HepG2 (cell line): ENCODE measurements at regions not wholly inside any gene's neighbourhood (a gene's known extent, or its start where the extent isn't known, plus 50 kb on each side); places are given as distances from the start of the nearest gene placed in this dataset.

Source experiments
- ATAC-seq: fragments of 200-7000 bp; cut with Tn5 transposase; 3 replicates; pipeline ENCODE4 v1.9.1; 2020; ENCODE audit warnings: mild to moderate bottlenecking, moderate library complexity
- BruUV-seq: library from RNA; stranded (reverse); fragments of 400-500 nt; replicated peaks from 2 replicates; lab custom pipeline; 2021; lab: Mats Ljungman, UMichigan
- CTCF ChIA-PET: fragments of 300-600 bp; formaldehyde crosslinking; extraction: SDS; loops from one replicate; lab custom pipeline; 2021; ENCODE audit warnings: low total read pairs, inconsistent platforms, low intra/inter-chr PET ratio; lab: Yijun Ruan, JAX
- POLR2A ChIA-PET: fragments of 350-600 bp; sonication (Branson Sonifier 250); formaldehyde crosslinking; loops from one replicate; lab custom pipeline; 2020; ENCODE audit warnings: antibody characterized with exemption, inconsistent platforms; lab: Yijun Ruan, JAX
- DNase-seq: peaks from one replicate; pipeline ENCODE4 v3.0.0-alpha.2; 2015; ENCODE audit warnings: low spot score
- FAIRE-seq: peaks from 3 replicates; lab custom pipeline; 2011; peaks lifted over from hg19 to GRCh38; lab: Jason Lieb, UNC
- H2AFZ ChIP-seq: one replicate; pipeline ENCODE4 v1.6.1; 2011; ENCODE audit warnings: low read length, inconsistent platforms
- H3K27ac ChIP-seq: fragments of 300-600 bp; 3 replicates; pipeline ENCODE4 v1.8.0; 2011; ENCODE audit warnings: mixed run types, mild to moderate bottlenecking, mixed read lengths, low read length, inconsistent platforms; ENCODE audit not compliant: insufficient read depth; ENCODE audit errors: extremely low read length
- H3K27me3 ChIP-seq, 2 experiments: fragments of 200-600 bp in 1 of 2; 2 replicates in 1 of 2; 3 replicates in 1 of 2; pipeline versions ENCODE4 v1.6.0 to v1.8.0; 2011; ENCODE audit warnings: low read length in 2 of 2, mild to moderate bottlenecking in 2 of 2, moderate library complexity in 2 of 2, inconsistent platforms in 1 of 2; ENCODE audit not compliant: insufficient read depth in 2 of 2, control insufficient read depth in 1 of 2
- H3K36me3 ChIP-seq, 2 experiments: fragments of 200-600 bp in 1 of 2; replicated peaks in 1 of 2; 2 replicates in 1 of 2; 3 replicates in 1 of 2; pipeline versions ENCODE4 v1.5.1 to v1.8.0; 2011; ENCODE audit warnings: low read length in 2 of 2, inconsistent platforms in 1 of 2; ENCODE audit not compliant: insufficient read depth in 2 of 2, control insufficient read depth in 1 of 2
- H3K4me1 ChIP-seq: 2 replicates; pipeline ENCODE4 v1.5.1; 2012; ENCODE audit warnings: low read length, inconsistent platforms; ENCODE audit not compliant: insufficient read depth
- H3K4me2 ChIP-seq: 2 replicates; pipeline ENCODE4 v1.6.0; 2011; ENCODE audit warnings: low read depth, low read length, inconsistent platforms
- H3K4me3 ChIP-seq, 3 experiments: fragments of 200-600 bp in 1 of 3; sonication (generic), shearing (Covaris generic) in 1 of 3; replicated peaks in 1 of 3; 2 replicates each; pipeline ENCODE4 v1.5.1; 2011 to 2016; ENCODE audit warnings: low read length in 3 of 3, inconsistent platforms in 2 of 3, low read depth in 2 of 3, mild to moderate bottlenecking in 2 of 3, control low read depth in 1 of 3, mixed read lengths in 1 of 3; ENCODE audit not compliant: insufficient read depth in 1 of 3
- H3K79me2 ChIP-seq: one replicate; pipeline ENCODE4 v1.6.1; 2011; ENCODE audit warnings: low read length, inconsistent platforms; ENCODE audit not compliant: insufficient read depth
- H3K9ac ChIP-seq: 2 replicates; pipeline ENCODE4 v1.6.0; 2011; ENCODE audit warnings: mild to moderate bottlenecking, low read depth, low read length, inconsistent platforms; ENCODE audit not compliant: insufficient read depth
- H3K9me3 ChIP-seq: 2 replicates; pipeline ENCODE4 v1.5.1; 2012; ENCODE audit warnings: mild to moderate bottlenecking, low read length
- H4K20me1 ChIP-seq: 2 replicates; pipeline ENCODE4 v1.6.0; 2011; ENCODE audit warnings: inconsistent platforms, mild to moderate bottlenecking, low read length, moderate library complexity; ENCODE audit not compliant: insufficient read depth
- ARHGAP35 ChIP-seq: sonication (generic); formaldehyde crosslinking; IDR thresholded peaks from 2 replicates; pipeline ENCODE4 v1.9.0; 2022; ENCODE audit warnings: mild to moderate bottlenecking, inconsistent platforms, moderate library complexity, missing genetic modification reagents, borderline replicate concordance
- CBX1 ChIP-seq: IDR thresholded peaks from one replicate; pipeline ENCODE4 v1.6.1; 2016; ENCODE audit warnings: antibody characterized with exemption, low read depth
- FOSL2 ChIP-seq: sonication (generic); formaldehyde crosslinking; IDR thresholded peaks from 2 replicates; pipeline ENCODE4 v1.4.0; 2020; ENCODE audit warnings: missing genetic modification reagents
- NR2C2 ChIP-seq: sonication (generic); formaldehyde crosslinking; IDR thresholded peaks from 2 replicates; pipeline ENCODE4 v1.4.0; 2020; ENCODE audit warnings: missing genetic modification reagents, mild to moderate bottlenecking, moderate library complexity, borderline replicate concordance
- RXRB ChIP-seq: IDR thresholded peaks from 2 replicates; pipeline ENCODE4 v1.6.1; 2016; ENCODE audit warnings: borderline replicate concordance, missing genetic modification reagents, missing compliant biosample characterization
- TBX2 ChIP-seq: sonication (generic); formaldehyde crosslinking; IDR thresholded peaks from 2 replicates; pipeline ENCODE4 v1.5.0; 2020; ENCODE audit warnings: missing genetic modification reagents, mild to moderate bottlenecking, borderline replicate concordance
- TSC22D2 ChIP-seq: sonication (generic); formaldehyde crosslinking; IDR thresholded peaks from 2 replicates; pipeline ENCODE4 v1.5.1; 2020; ENCODE audit warnings: missing genetic modification reagents, mild to moderate bottlenecking, borderline replicate concordance
- ZBTB38 ChIP-seq: sonication (generic); formaldehyde crosslinking; IDR thresholded peaks from 2 replicates; pipeline ENCODE4 v1.5.1; 2020; ENCODE audit warnings: mild to moderate bottlenecking, missing genetic modification reagents
- ZNF318 ChIP-seq: sonication (generic); formaldehyde crosslinking; IDR thresholded peaks from 2 replicates; pipeline ENCODE4 v1.4.0; 2020; ENCODE audit warnings: mild to moderate bottlenecking, missing genetic modification reagents
- ZNF501 ChIP-seq: sonication (generic); formaldehyde crosslinking; IDR thresholded peaks from 2 replicates; pipeline ENCODE4 v1.5.1; 2020; ENCODE audit warnings: mild to moderate bottlenecking, moderate library complexity, missing genetic modification reagents
- ZNF607 ChIP-seq: sonication (generic); formaldehyde crosslinking; IDR thresholded peaks from 2 replicates; pipeline ENCODE4 v1.5.1; 2020; ENCODE audit warnings: missing genetic modification reagents, mild to moderate bottlenecking, borderline replicate concordance
- ZNF749 ChIP-seq: sonication (generic); formaldehyde crosslinking; IDR thresholded peaks from 2 replicates; pipeline ENCODE4 v1.8.0; 2022; ENCODE audit warnings: mild to moderate bottlenecking, missing genetic modification reagents, moderate library complexity, borderline replicate concordance
- ZNF790 ChIP-seq: sonication (generic); formaldehyde crosslinking; IDR thresholded peaks from 2 replicates; pipeline ENCODE4 v1.8.0; 2022; ENCODE audit warnings: missing genetic modification reagents, mild to moderate bottlenecking, borderline replicate concordance
- WGBS: methylation state at CpG from one replicate; pipeline ENCODE4 v1.1.6; 2017; ENCODE audit warnings: low lambda C conversion rate; 5-methylcytosine and 5-hydroxymethylcytosine counted together
- in situ Hi-C: cut with HindIII; loops from 2 replicates; pipeline ENCODE4 v1.10.0; 2017; ENCODE audit warnings: low pct_unique_long_range_greater_than_20kb; ENCODE audit not compliant: extremely low pct_ligation_motif_present
- intact Hi-C: fragments of 100-400 bp; cut with micrococcal nuclease; formaldehyde crosslinking; loops from one replicate; pipeline ENCODE4 v1.10.0; 2022; ENCODE audit not compliant: unreplicated experiment

DNA sequence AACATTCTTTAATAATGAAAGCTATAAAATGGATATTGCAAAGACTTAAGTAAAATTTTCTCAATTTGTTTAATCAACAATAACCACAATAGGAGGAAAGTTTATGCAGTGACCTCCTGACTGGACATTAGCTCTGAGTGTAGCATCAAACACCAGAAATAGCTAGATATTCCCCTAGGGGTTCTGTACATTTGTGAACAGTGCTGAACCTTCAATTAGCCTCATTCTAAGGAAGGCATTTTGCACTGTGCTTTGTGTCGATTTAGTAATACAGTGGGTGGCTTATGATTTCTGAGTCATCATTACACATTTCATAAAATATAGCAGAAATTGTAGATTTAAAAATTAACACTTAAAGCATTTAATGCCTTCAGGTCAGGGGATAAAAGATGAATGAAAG, 367.3 kb upstream of the PCDH15 start:
- no peaks in the 10 kb centered on the region for H3K79me2 ChIP-seq
- no peak overlapping the region for H3K4me2 ChIP-seq
- ATAC-seq (no peak), DNase-seq (no peak), FAIRE-seq (no peak)
- no peak overlapping the region for H3K9ac ChIP-seq
- no peaks in the 10 kb centered on the region for H3K9me3 ChIP-seq
- intact Hi-C loops (no loop called here), in situ Hi-C loops (no loop called here)
- H3K36me3 ChIP-seq: no peaks in the 10 kb centered on the region
- no peak overlapping the region for H2AFZ ChIP-seq
- TF ChIP-seq NR2C2 (CRISPR knock-in tag) (no peak), ZNF318 (CRISPR knock-in tag) (no peak), ZBTB38 (no peak), ZNF790 (CRISPR knock-in tag) (no peak), ZNF749 (no peak), FOSL2 (no peak), TBX2 (no peak), RXRB (CRISPR knock-in tag) (no peak), ARHGAP35 (CRISPR knock-in tag) (no peak), ZNF607 (no peak), CBX1 (no peak), ZNF501 (no peak), TSC22D2 (CRISPR knock-in tag) (no peak)
- H4K20me1 ChIP-seq: no peaks in the 10 kb centered on the region
- CTCF ChIA-PET: no interaction called here
- POLR2A ChIA-PET: no interaction called here
- 6% methylated on average over 1 of the region's 1 CpG for WGBS
- H3K4me1 ChIP-seq: no peaks in the 10 kb centered on the region
- no peaks in the 10 kb centered on the region for H3K27me3 ChIP-seq
- no TSS peak for BruUV-seq
- H3K27ac ChIP-seq: no peak overlapping the region
- H3K4me3 ChIP-seq: no peak overlapping the region
